CD4-positive, alpha-beta T cell treated with Interleukin-4 for 4 hours (primary cell): ENCODE measurements at regions not wholly inside any gene's neighbourhood (a gene's known extent, or its start where the extent isn't known, plus 50 kb on each side); places are given as distances from the start of the nearest gene placed in this dataset.
"Not testable (repeated sequence)": the region's sequence is repeated elsewhere in the genome, so short reads cannot be mapped to it uniquely, and the experiment has no call there.

ENCODE experiments used
- DNase-seq: peaks from one replicate; pipeline ENCODE4 v3.0.0-alpha.2; 2020

- DNase-seq: no peak
These were observed 306.4 kb downstream of the TBC1D4 start for GRCh38 chr13:75175575-75175974.

- not testable (repeated sequence) for DNase-seq
These were observed 306.9 kb downstream of the TBC1D4 start for GRCh38 chr13:75175097-75175496.

GRCh38 chr13:75174481-75174880, 307.5 kb downstream of the TBC1D4 start:
- no peak for DNase-seq

- no peak for DNase-seq
These were observed 308.3 kb downstream of the TBC1D4 start for GRCh38 chr13:75173457-75174356.

GRCh38 chr13:75170311-75170710, 311.7 kb downstream of the TBC1D4 start:
- no peak for DNase-seq

- no peak for DNase-seq
These were observed 316.3 kb downstream of the TBC1D4 start for GRCh38 chr13:75165543-75166230.

GRCh38 chr13:75161804-75162203, 320.2 kb downstream of the TBC1D4 start:
- no peak for DNase-seq

GRCh38 chr13:75160984-75161383, 321.0 kb downstream of the TBC1D4 start:
- DNase-seq: no peak

GRCh38 chr13:75154331-75154730, 327.6 kb downstream of the TBC1D4 start:
- DNase-seq: no peak

- DNase-seq: no peak
These were observed 328.1 kb downstream of the TBC1D4 start for GRCh38 chr13:75153834-75154233.

GRCh38 chr13:75153386-75153785, 328.6 kb downstream of the TBC1D4 start:
- no peak for DNase-seq

- DNase-seq: no peak
These were observed 330.8 kb downstream of the TBC1D4 start for GRCh38 chr13:75151081-75151643.

- DNase-seq: no peak
These were observed 332.2 kb downstream of the TBC1D4 start for GRCh38 chr13:75149776-75150175.

GRCh38 chr13:75147946-75148345, 334.0 kb downstream of the TBC1D4 start:
- no peak for DNase-seq

- no peak for DNase-seq
These were observed 335.5 kb downstream of the TBC1D4 start for GRCh38 chr13:75146436-75146835.

- DNase-seq: no peak
These were observed 336.0 kb downstream of the TBC1D4 start for GRCh38 chr13:75145927-75146326.

- DNase-seq: no peak
These were observed 342.7 kb downstream of the TBC1D4 start for GRCh38 chr13:75139291-75139690.

- DNase-seq: no peak
These were observed 343.9 kb downstream of the TBC1D4 start for GRCh38 chr13:75137911-75138571.

GRCh38 chr13:75136151-75136550, 345.8 kb downstream of the TBC1D4 start:
- DNase-seq: no peak

GRCh38 chr13:75135325-75135825, 346.6 kb downstream of the TBC1D4 start:
- no peak for DNase-seq

GRCh38 chr13:75132701-75133695, 349.0 kb downstream of the TBC1D4 start:
- DNase-seq: no peak

- no peak for DNase-seq
These were observed 352.6 kb downstream of the TBC1D4 start for GRCh38 chr13:75129331-75129730.
